GM23338 (cell line): ENCODE measurements at regions not wholly inside any gene's neighbourhood (a gene's known extent, or its start where the extent isn't known, plus 50 kb on each side); places are given as distances from the start of the nearest gene placed in this dataset.

Source experiments
- ATAC-seq: fragments of 200-7000 bp; cut with Tn5 transposase; 3 replicates; pipeline ENCODE4 v1.9.1; 2020
- DNase-seq: peaks from one replicate; pipeline ENCODE4 v3.0.0-alpha.2; 2015; ENCODE audit warnings: low spot score
- H2AFZ ChIP-seq: fragments of 200-600 bp; sonication (generic); 2 replicates; pipeline ENCODE4 v1.8.0; 2016; ENCODE audit warnings: antibody characterized with exemption, mild to moderate bottlenecking, moderate library complexity
- H3F3A ChIP-seq: fragments of 200-600 bp; sonication (generic); replicated peaks from 2 replicates; pipeline ENCODE4 v1.8.0; 2017; ENCODE audit warnings: antibody characterized with exemption, mixed run types, low read depth
- H3K27ac ChIP-seq: fragments of 200-600 bp; sonication (generic); 2 replicates; pipeline ENCODE4 v1.6.1; 2016; ENCODE audit warnings: low read depth
- H3K27me3 ChIP-seq: fragments of 200-600 bp; sonication (generic); 2 replicates; pipeline ENCODE4 v1.8.0; 2016; ENCODE audit warnings: mild to moderate bottlenecking, mixed run types, moderate library complexity; ENCODE audit not compliant: insufficient read depth
- H3K36me3 ChIP-seq: fragments of 200-600 bp; sonication (generic); 2 replicates; pipeline ENCODE4 v1.8.0; 2016; ENCODE audit warnings: mild to moderate bottlenecking; ENCODE audit not compliant: insufficient read depth
- H3K4me1 ChIP-seq: fragments of 200-600 bp; sonication (generic); 2 replicates; pipeline ENCODE4 v1.8.0; 2016; ENCODE audit warnings: mild to moderate bottlenecking, moderate library complexity; ENCODE audit not compliant: insufficient read depth
- H3K4me2 ChIP-seq: fragments of 200-600 bp; sonication (generic); 2 replicates; pipeline ENCODE4 v1.7.1; 2017; ENCODE audit warnings: mixed run types
- H3K4me3 ChIP-seq: fragments of 200-600 bp; sonication (generic); 2 replicates; pipeline ENCODE4 v1.6.1; 2016; ENCODE audit warnings: mixed run types
- H3K79me2 ChIP-seq: fragments of 200-600 bp; sonication (generic); replicated peaks from 2 replicates; pipeline ENCODE4 v1.8.0; 2017; ENCODE audit warnings: mild to moderate bottlenecking; ENCODE audit not compliant: insufficient read depth
- H3K9me2 ChIP-seq: fragments of 200-600 bp; sonication (generic); 2 replicates; pipeline ENCODE4 v1.8.0; 2017; ENCODE audit not compliant: insufficient read depth
- H4K20me1 ChIP-seq: fragments of 200-600 bp; sonication (generic); replicated peaks from 2 replicates; pipeline ENCODE4 v1.8.0; 2017; ENCODE audit warnings: mild to moderate bottlenecking; ENCODE audit not compliant: insufficient read depth
- H3K27ac Mint-ChIP-seq: 2 replicates; pipeline ENCODE4 v1.8.0; 2020; ENCODE audit warnings: inconsistent platforms, mild to moderate bottlenecking, moderate library complexity, mixed read lengths
- H3K27me3 Mint-ChIP-seq: 3 replicates; pipeline ENCODE4 v1.8.0; 2022; ENCODE audit warnings: low read depth, mild to moderate bottlenecking, moderate library complexity, mixed read lengths, inconsistent platforms; ENCODE audit not compliant: insufficient read depth, poor library complexity
- H3K36me3 Mint-ChIP-seq: 3 replicates; pipeline ENCODE4 v1.8.0; 2021; ENCODE audit warnings: low read depth, mild to moderate bottlenecking, inconsistent platforms, moderate library complexity, mixed read lengths
- H3K4me1 Mint-ChIP-seq: 3 replicates; pipeline ENCODE4 v1.8.0; 2020; ENCODE audit warnings: mild to moderate bottlenecking, inconsistent platforms, mixed read lengths
- H3K4me3 Mint-ChIP-seq: 3 replicates; pipeline ENCODE4 v1.8.0; 2021; ENCODE audit warnings: moderate library complexity, mild to moderate bottlenecking, inconsistent platforms, mixed read lengths
- H3K9me3 Mint-ChIP-seq: 3 replicates; pipeline ENCODE4 v1.8.0; 2020; ENCODE audit warnings: moderate library complexity, mild to moderate bottlenecking, inconsistent platforms, mixed read lengths
- CTCF ChIP-seq, 2 experiments: fragments of 200-600 bp in 1 of 2; sonication (generic) in 1 of 2; conservative IDR thresholded peaks; 2 replicates each; pipeline versions ENCODE4 v1.5.1 to v1.6.1; 2016 to 2017; ENCODE audit warnings: antibody characterized with exemption in 2 of 2, low read depth in 2 of 2, mild to moderate bottlenecking in 2 of 2, moderate library complexity in 1 of 2
- EZH2 ChIP-seq: fragments of 200-600 bp; sonication (generic); IDR thresholded peaks from one replicate; pipeline ENCODE4 v1.8.0; 2017; ENCODE audit warnings: antibody characterized with exemption, mild to moderate bottlenecking, low read depth; ENCODE audit not compliant: unreplicated experiment
- EZH2phosphoT487 ChIP-seq: fragments of 200-600 bp; sonication (generic); IDR thresholded peaks from one replicate; pipeline ENCODE4 v1.8.1; 2018; ENCODE audit warnings: antibody characterized with exemption; ENCODE audit not compliant: unreplicated experiment
- JUNB ChIP-seq: IDR thresholded peaks from one replicate; pipeline ENCODE4 v1.6.1; 2016; ENCODE audit warnings: antibody characterized with exemption; ENCODE audit not compliant: unreplicated experiment
- NANOG ChIP-seq: IDR thresholded peaks from 2 replicates; pipeline ENCODE4 v1.6.1; 2016; ENCODE audit warnings: antibody characterized with exemption, borderline replicate concordance
- POLR2AphosphoS5 ChIP-seq: IDR thresholded peaks from 2 replicates; pipeline ENCODE4 v1.6.1; 2016; ENCODE audit warnings: antibody characterized with exemption, low read depth
- STAT1 ChIP-seq: IDR thresholded peaks from one replicate; pipeline ENCODE4 v1.6.1; 2016; ENCODE audit warnings: antibody characterized with exemption; ENCODE audit not compliant: unreplicated experiment
- ZNF331 ChIP-seq: fragments of 250-450 bp; sonication (Bioruptor Pico); IDR thresholded peaks from 2 replicates; pipeline ENCODE4 v1.5.0; 2020; ENCODE audit warnings: low read depth, mild to moderate bottlenecking, moderate library complexity
- ZNF462 ChIP-seq: fragments of 250-450 bp; sonication (Bioruptor Pico); IDR thresholded peaks from 2 replicates; pipeline ENCODE4 v1.5.0; 2020; ENCODE audit warnings: mild to moderate bottlenecking, moderate library complexity

DNA sequence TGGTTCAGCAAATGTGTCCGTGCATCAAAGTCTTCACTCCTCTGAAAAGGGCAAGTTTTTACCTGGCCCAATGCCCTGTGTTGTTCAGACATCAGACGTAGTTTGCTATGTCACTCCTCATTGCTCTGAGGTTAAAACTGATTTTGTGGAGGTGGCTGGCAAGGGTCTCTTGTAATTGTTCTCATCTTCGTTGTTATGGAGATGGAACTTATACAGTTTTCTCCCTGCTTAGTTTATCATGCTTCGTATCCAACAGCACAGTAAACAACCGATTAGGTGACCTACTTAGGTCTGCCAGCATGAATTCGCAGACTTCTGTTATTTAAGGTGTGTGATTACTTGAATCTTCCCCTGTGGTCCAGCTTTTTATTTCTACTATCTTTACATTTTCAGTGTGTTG, 274.1 kb upstream of the SMIM30 start (continued):
- TF ChIP-seq CTCF (conservative IDR thresholded peaks at IDR 0.05; ENCODE audit: low read depth in 2 of 2) = no peak
- no peak for TF ChIP-seq JUNB
- no peak for TF ChIP-seq NANOG
- TF ChIP-seq EZH2 = no peak
- no peak for TF ChIP-seq ZNF462 (CRISPR knock-in tag)
- TF ChIP-seq EZH2phosphoT487 = no peak

DNA sequence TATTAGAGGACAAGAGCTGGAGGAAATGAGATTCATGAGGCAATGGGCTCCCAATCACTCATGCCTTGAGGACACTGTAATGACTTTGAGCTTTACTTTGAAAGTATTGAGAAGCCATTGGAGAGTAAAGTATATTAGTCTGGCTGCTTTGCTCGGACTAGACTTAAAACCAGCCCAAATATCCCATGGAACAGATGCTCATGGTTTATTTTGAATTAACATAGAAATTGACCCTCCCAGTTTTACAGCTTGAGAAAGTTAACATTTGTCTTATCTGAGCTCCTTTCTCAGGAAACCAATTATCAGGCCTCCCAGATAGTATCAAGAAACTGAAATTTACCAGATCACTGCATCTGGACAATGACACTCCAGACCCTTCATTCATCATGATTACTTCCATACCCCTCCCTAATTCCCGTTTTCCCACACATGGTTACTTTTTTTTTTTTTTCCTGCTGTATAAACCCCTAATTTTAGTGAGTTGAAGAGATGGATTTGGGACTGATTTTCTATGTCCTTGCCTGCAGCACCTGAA, 270.8 kb upstream of the SMIM30 start:
- H3K4me3 ChIP-seq = no peak overlapping the region
- H3K79me2 ChIP-seq = no peaks in the 10 kb centered on the region
- no peaks in the 10 kb centered on the region for H3K9me2 ChIP-seq
- no peak overlapping the region for H3K4me2 ChIP-seq
- H3K27ac ChIP-seq = no peak overlapping the region
- peaks cover 15% of the 10 kb centered on the region; the same call in 2 of the 3 replicates for H3K9me3 Mint-ChIP-seq
- no peak overlapping the region for H3K4me3 Mint-ChIP-seq
- H2AFZ ChIP-seq = no peak overlapping the region
- H3K4me1 ChIP-seq = peaks cover 19% of the 10 kb centered on the region
- peaks cover 19% of the 10 kb centered on the region for H3K4me1 Mint-ChIP-seq
- H3K36me3 ChIP-seq = no peaks in the 10 kb centered on the region
- no peaks in the 10 kb centered on the region for H3K27me3 ChIP-seq
- H3K27me3 Mint-ChIP-seq = peaks cover 1% of the 10 kb centered on the region
- DNase-seq (no peak), ATAC-seq (no peak)
- H3K36me3 Mint-ChIP-seq = peaks cover 17% of the 10 kb centered on the region
- no peak overlapping the region for H3K27ac Mint-ChIP-seq
- no peaks in the 10 kb centered on the region for H4K20me1 ChIP-seq
- H3F3A ChIP-seq = no peaks in the 10 kb centered on the region
- TF ChIP-seq POLR2AphosphoS5 = no peak
- TF ChIP-seq ZNF462 (CRISPR knock-in tag) = no peak
- TF ChIP-seq ZNF331 = no peak
- no peak for TF ChIP-seq EZH2phosphoT487
- TF ChIP-seq STAT1 = no peak
